K562 (cell line): ENCODE measurements at regions not wholly inside any gene's neighbourhood (a gene's known extent, or its start where the extent isn't known, plus 50 kb on each side); places are given as distances from the start of the nearest gene placed in this dataset.

Experiments used
- ATAC-seq: fragments of 200-7000 bp; cut with Tn5 transposase; 3 replicates; pipeline ENCODE4 v1.9.1; 2020; ENCODE audit warnings: moderate library complexity
- BruUV-seq: library from RNA; stranded (reverse); fragments of 400-500 nt; replicated peaks from 2 replicates; lab custom pipeline; 2021; lab: Mats Ljungman, UMichigan
- CTCF ChIA-PET: fragments of 300-600 bp; formaldehyde crosslinking; extraction: SDS; loops from one replicate; lab custom pipeline; 2021; ENCODE audit warnings: low intra/inter-chr PET ratio; lab: Yijun Ruan, JAX
- POLR2A ChIA-PET: fragments of 300-600, 350-650 bp; sonication (Branson Sonifier 250); formaldehyde crosslinking; extraction: SDS; loops from one replicate; lab custom pipeline; 2021; ENCODE audit warnings: antibody characterized with exemption, inconsistent platforms; lab: Yijun Ruan, JAX
- DNase-seq, 4 experiments: peaks; one replicate each; pipeline versions ENCODE4 v3.0.0 to v3.0.0-alpha.2; 2011 to 2018; ENCODE audit warnings: low spot score in 3 of 4, mixed read lengths in 3 of 4; ENCODE audit errors: extremely low read depth in 1 of 4
- FAIRE-seq: peaks from 2 replicates; lab custom pipeline; 2011; peaks lifted over from hg19 to GRCh38; lab: Jason Lieb, UNC
- H2AFZ ChIP-seq: 2 replicates; pipeline ENCODE4 v1.6.0; 2011; ENCODE audit warnings: low read depth, low read length, control low read depth, inconsistent platforms
- H3K27ac ChIP-seq: fragments of 200-600 bp; 3 replicates; pipeline ENCODE4 v1.8.0; 2011; ENCODE audit warnings: low read depth, mild to moderate bottlenecking, control low read depth, inconsistent platforms, low read length, moderate library complexity, mixed read lengths; ENCODE audit errors: extremely low read depth
- H3K27me3 ChIP-seq, 2 experiments: fragments of 300-600 bp in 1 of 2; 2 replicates in 1 of 2; 3 replicates in 1 of 2; pipeline versions ENCODE4 v1.6.0 to v1.8.0; 2011; ENCODE audit warnings: inconsistent platforms in 2 of 2, low read length in 2 of 2, mild to moderate bottlenecking in 1 of 2, mixed read lengths in 1 of 2, moderate library complexity in 1 of 2; ENCODE audit not compliant: control insufficient read depth in 2 of 2, insufficient read depth in 2 of 2
- H3K36me3 ChIP-seq: fragments of 300-600 bp; 3 replicates; pipeline ENCODE4 v1.8.0; 2011; ENCODE audit warnings: mild to moderate bottlenecking, low read length, inconsistent platforms; ENCODE audit not compliant: control insufficient read depth, insufficient read depth
- H3K4me1 ChIP-seq, 2 experiments: fragments of 200-600 bp in 1 of 2; replicated peaks in 1 of 2; 2 replicates in 1 of 2; 3 replicates in 1 of 2; pipeline versions ENCODE4 v1.5.1 to v1.8.0; 2011; ENCODE audit warnings: inconsistent platforms in 2 of 2, low read length in 2 of 2, mild to moderate bottlenecking in 1 of 2, mixed read lengths in 1 of 2, moderate library complexity in 1 of 2; ENCODE audit not compliant: control insufficient read depth in 2 of 2, insufficient read depth in 2 of 2
- H3K4me2 ChIP-seq: 2 replicates; pipeline ENCODE4 v1.6.1; 2011; ENCODE audit warnings: low read length, control low read depth, inconsistent platforms, mixed read lengths; ENCODE audit not compliant: insufficient read depth
- H3K4me3 ChIP-seq: fragments of 200-600 bp; sonication (generic), shearing (Covaris generic); 2 replicates; pipeline ENCODE4 v1.5.1; 2016; ENCODE audit warnings: control low read depth, inconsistent platforms
- H3K79me2 ChIP-seq: fragments of 200-600 bp; 3 replicates; pipeline ENCODE4 v1.8.0; 2011; ENCODE audit warnings: low read length, inconsistent platforms; ENCODE audit not compliant: control insufficient read depth, insufficient read depth
- H3K9ac ChIP-seq, 2 experiments: 2 replicates each; pipeline versions ENCODE4 v1.6.0 to v1.6.1; 2011; ENCODE audit warnings: low read depth in 2 of 2, low read length in 2 of 2, control low read depth in 1 of 2, inconsistent platforms in 1 of 2, mild to moderate bottlenecking in 1 of 2, mixed read lengths in 1 of 2; ENCODE audit not compliant: insufficient read depth in 1 of 2
- H3K9me1 ChIP-seq: one replicate; pipeline ENCODE4 v1.6.0; 2011; ENCODE audit warnings: inconsistent platforms, mild to moderate bottlenecking, low read length, moderate library complexity; ENCODE audit not compliant: control insufficient read depth, insufficient read depth
- H3K9me3 ChIP-seq: replicated peaks from 2 replicates; pipeline ENCODE4 v1.5.1; 2011; ENCODE audit warnings: low read depth, low read length, inconsistent platforms; ENCODE audit not compliant: control insufficient read depth, insufficient read depth
- H4K20me1 ChIP-seq: replicated peaks from 2 replicates; pipeline ENCODE4 v1.6.1; 2011; ENCODE audit warnings: low read length, inconsistent platforms, mixed read lengths; ENCODE audit not compliant: control insufficient read depth, insufficient read depth
- ARNT ChIP-seq, 2 experiments: fragments of 450-650 bp; IDR thresholded peaks; 2 replicates each; pipeline ENCODE4 v1.6.1; 2016; ENCODE audit warnings: mild to moderate bottlenecking in 1 of 2
- BDP1 ChIP-seq: IDR thresholded peaks from 3 replicates; pipeline ENCODE4 v1.6.1; 2011; ENCODE audit not compliant: insufficient read length, insufficient read depth
- DMBX1 ChIP-seq: fragments of 250-450 bp; sonication (Bioruptor Pico); IDR thresholded peaks from 2 replicates; pipeline ENCODE4 v1.8.0; 2022; ENCODE audit warnings: inconsistent platforms, mild to moderate bottlenecking, moderate library complexity, borderline replicate concordance
- GTF2F1 ChIP-seq: IDR thresholded peaks from 2 replicates; pipeline ENCODE4 v1.6.1; 2011; ENCODE audit warnings: low read depth, low read length, improper control_type of control experiment
- KDM4B ChIP-seq, 2 experiments: fragments of 450-650 bp in 1 of 2; sonication (generic) in 1 of 2; IDR thresholded peaks; 2 replicates each; pipeline ENCODE4 v1.6.1; 2016 to 2017; ENCODE audit warnings: borderline replicate concordance in 2 of 2, antibody characterized with exemption in 1 of 2, low read depth in 1 of 2, mild to moderate bottlenecking in 1 of 2
- MED1 ChIP-seq: sonication (generic); formaldehyde crosslinking; IDR thresholded peaks from 2 replicates; pipeline ENCODE4 v1.8.1; 2023; ENCODE audit warnings: missing genetic modification reagents, borderline replicate concordance
- NELFE ChIP-seq: IDR thresholded peaks from 2 replicates; pipeline ENCODE4 v1.6.1; 2011; ENCODE audit warnings: mild to moderate bottlenecking; ENCODE audit not compliant: insufficient read depth, insufficient read length
- NR1H2 ChIP-seq: sonication (generic); formaldehyde crosslinking; IDR thresholded peaks from 2 replicates; pipeline ENCODE4 v1.4.0; 2020; ENCODE audit warnings: mild to moderate bottlenecking, missing genetic modification reagents
- SMAD4 ChIP-seq: fragments of 250-450 bp; sonication (Bioruptor Pico); conservative IDR thresholded peaks from 2 replicates; pipeline ENCODE4 v1.8.0; 2021; ENCODE audit warnings: inconsistent platforms, mild to moderate bottlenecking, moderate library complexity
- STAG1 ChIP-seq: sonication (generic); formaldehyde crosslinking; IDR thresholded peaks from 2 replicates; pipeline ENCODE4 v1.5.0; 2020; ENCODE audit warnings: missing genetic modification reagents, borderline replicate concordance
- ZEB2 ChIP-seq: fragments of 450-650 bp; IDR thresholded peaks from 2 replicates; pipeline ENCODE4 v1.6.1; 2016
- ZNF24 ChIP-seq: fragments of 450-650 bp; IDR thresholded peaks from 2 replicates; pipeline ENCODE4 v1.6.1; 2016
- ZNF316 ChIP-seq: fragments of 450-650 bp; IDR thresholded peaks from 2 replicates; pipeline ENCODE4 v1.6.1; 2016
- ZNF584 ChIP-seq: fragments of 200-800 bp; sonication (Bioruptor generic); IDR thresholded peaks from 2 replicates; pipeline ENCODE4 v1.6.1; 2016; ENCODE audit warnings: low read depth, mild to moderate bottlenecking, missing genetic modification characterization, missing compliant biosample characterization
- ZNF75A ChIP-seq: fragments of 450-650 bp; formaldehyde crosslinking; IDR thresholded peaks from 2 replicates; pipeline ENCODE4 v1.4.0; 2020; ENCODE audit warnings: mild to moderate bottlenecking
- in situ Hi-C: fragments of 300-500 bp; cut with MboI; formaldehyde crosslinking; loops from 4 replicates; pipeline ENCODE4 v1.15.0; 2018; ENCODE audit warnings: inconsistent platforms, mixed read lengths
- intact Hi-C: fragments of 100-400 bp; cut with micrococcal nuclease; formaldehyde crosslinking; loops from 2 replicates; pipeline ENCODE4 v1.14.2; 2022
- TF ChIP-seq, protein P1 (sequence below): fragments of 200-800 bp; sonication (Bioruptor generic); IDR thresholded peaks from 2 replicates; pipeline ENCODE4 v1.6.1; 2017; ENCODE audit warnings: missing genetic modification characterization, missing compliant biosample characterization

DNA sequence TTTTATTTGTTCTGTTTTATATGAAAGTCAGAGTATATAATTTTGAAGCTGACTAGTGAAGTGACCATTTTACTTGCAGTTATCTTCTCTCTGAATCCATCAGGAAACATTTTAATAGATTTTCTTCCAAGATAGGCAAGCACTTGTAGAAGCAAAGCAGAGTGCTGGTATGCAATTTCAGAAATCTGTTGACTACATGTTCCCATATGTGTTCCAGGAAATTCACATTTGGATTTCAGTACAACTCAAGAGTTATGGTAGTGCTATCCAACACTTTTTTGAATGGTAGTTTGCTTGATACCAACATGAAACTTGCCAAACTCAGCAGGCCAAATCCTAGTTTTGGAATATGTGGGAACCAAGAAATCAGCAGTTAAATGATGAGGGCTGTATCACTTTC lies 94.0 kb downstream of the CENPW start:
- TF ChIP-seq NELFE: no peak
- TF ChIP-seq, all 486 proteins: peak for 0
- in situ Hi-C loops: no loop called here
- Histone ChIP-seq H3K4me2 (no peak overlapping the region), H3K27ac (no peak overlapping the region), H3K9me3 (no peaks in the 10 kb centered on the region), H3K27me3 (no peaks in the 10 kb centered on the region), H4K20me1 (no peaks in the 10 kb centered on the region), H2AFZ (no peak overlapping the region), H3K36me3 (no peaks in the 10 kb centered on the region), H3K9ac (no peak overlapping the region), H3K4me1 (no peaks in the 10 kb centered on the region), H3K9me1 (no peaks in the 10 kb centered on the region), H3K4me3 (no peak overlapping the region), H3K79me2 (no peaks in the 10 kb centered on the region)
- BruUV-seq: no TSS peak
- DNase-seq: no peak
- CTCF ChIA-PET: no interaction called here
- intact Hi-C loops: no loop called here
- POLR2A ChIA-PET: no interaction called here
- no peak for FAIRE-seq
- ATAC-seq: no peak

DNA sequence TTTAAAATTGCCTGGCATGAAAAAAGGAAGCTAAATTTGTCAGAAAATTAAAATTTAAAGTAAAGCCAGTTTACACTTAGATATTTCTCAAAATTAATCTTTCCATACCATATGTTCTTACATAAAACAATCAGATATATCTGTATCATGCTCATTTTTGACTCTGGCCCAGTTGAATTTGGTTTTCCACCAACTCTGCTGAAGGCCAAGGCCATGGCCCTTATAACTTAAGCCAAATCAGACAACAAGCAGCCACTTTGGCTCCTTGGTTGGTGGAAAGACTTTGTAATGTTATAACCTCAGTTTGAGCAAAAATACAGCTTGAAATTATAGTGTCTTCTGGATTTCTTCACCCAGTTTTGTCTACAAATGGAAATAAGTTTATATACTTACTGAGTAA lies 97.3 kb downstream of the CENPW start:
- FAIRE-seq: no peak
- intact Hi-C loops: no loop called here
- TF ChIP-seq ZNF24: no peak
- no peak for TF ChIP-seq ZNF584 (CRISPR knock-in tag)
- TF ChIP-seq DMBX1: no peak
- no peak for TF ChIP-seq NR1H2
- no peak for TF ChIP-seq SMAD4 (CRISPR knock-in tag)
- no peak for TF ChIP-seq GTF2F1
- TF ChIP-seq ZEB2: no peak
- TF ChIP-seq ARNT (IDR thresholded peaks at IDR 0.05): no peak
- TF ChIP-seq ZNF75A (CRISPR knock-in tag): no peak
- TF ChIP-seq KDM4B (IDR thresholded peaks at IDR 0.05; ENCODE audit: borderline replicate concordance in 2 of 2, low read depth in 1 of 2): no peak
- TF ChIP-seq MED1 (CRISPR knock-in tag): no peak
- no peak for TF ChIP-seq BDP1
- TF ChIP-seq STAG1: no peak
- no peak for TF ChIP-seq ZNF316
- TF ChIP-seq, protein P1, sequence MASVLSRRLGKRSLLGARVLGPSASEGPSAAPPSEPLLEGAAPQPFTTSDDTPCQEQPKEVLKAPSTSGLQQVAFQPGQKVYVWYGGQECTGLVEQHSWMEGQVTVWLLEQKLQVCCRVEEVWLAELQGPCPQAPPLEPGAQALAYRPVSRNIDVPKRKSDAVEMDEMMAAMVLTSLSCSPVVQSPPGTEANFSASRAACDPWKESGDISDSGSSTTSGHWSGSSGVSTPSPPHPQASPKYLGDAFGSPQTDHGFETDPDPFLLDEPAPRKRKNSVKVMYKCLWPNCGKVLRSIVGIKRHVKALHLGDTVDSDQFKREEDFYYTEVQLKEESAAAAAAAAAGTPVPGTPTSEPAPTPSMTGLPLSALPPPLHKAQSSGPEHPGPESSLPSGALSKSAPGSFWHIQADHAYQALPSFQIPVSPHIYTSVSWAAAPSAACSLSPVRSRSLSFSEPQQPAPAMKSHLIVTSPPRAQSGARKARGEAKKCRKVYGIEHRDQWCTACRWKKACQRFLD: no peak
- no TSS peak for BruUV-seq
- no peaks in the 10 kb centered on the region for H3K79me2 ChIP-seq
- no peaks in the 10 kb centered on the region for H3K27me3 ChIP-seq
- no peak overlapping the region for H3K4me2 ChIP-seq
- H4K20me1 ChIP-seq: no peaks in the 10 kb centered on the region
- H3K9me3 ChIP-seq: no peaks in the 10 kb centered on the region
- no peak for DNase-seq
- ChIA-PET POLR2A (interaction anchor here (0.7 to 0.8 kb wide), 2 partner anchors 13 to 20 kb away, joined by 3 read pairs; no protein-coding TSS in a partner anchor), CTCF (no interaction called here)
- H3K9me1 ChIP-seq: no peaks in the 10 kb centered on the region
- no peak overlapping the region for H2AFZ ChIP-seq
- no peak for ATAC-seq
- H3K4me3 ChIP-seq: no peak overlapping the region
- no peaks in the 10 kb centered on the region for H3K36me3 ChIP-seq
- H3K27ac ChIP-seq: no peak overlapping the region
- H3K9ac ChIP-seq: no peak overlapping the region
- in situ Hi-C loops: no loop called here
- no peaks in the 10 kb centered on the region for H3K4me1 ChIP-seq
